ENCODE measurements at regions not wholly inside any gene's neighbourhood (a gene's known extent, or its start where the extent isn't known, plus 50 kb on each side); places are given as distances from the start of the nearest gene placed in this dataset.

DNA sequence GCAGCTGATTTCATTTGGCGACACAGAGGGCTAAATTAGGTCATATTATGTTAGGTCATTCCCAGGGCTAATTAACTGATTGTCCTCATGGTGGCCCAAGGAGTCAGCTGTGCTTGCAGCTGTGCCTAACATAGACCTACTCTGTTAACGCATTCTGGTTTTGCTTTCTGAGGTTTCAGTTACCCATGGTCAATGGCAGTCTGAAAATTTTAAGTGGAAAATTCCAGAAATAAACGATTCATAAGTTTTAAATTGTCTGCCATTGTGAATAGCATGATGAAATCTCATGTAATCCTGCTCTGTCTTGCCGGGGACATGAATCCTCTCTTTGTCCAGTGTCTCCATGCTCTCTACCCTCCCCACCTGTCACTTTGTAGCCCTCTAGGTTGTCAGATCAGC is 168.7 kb downstream of the KCNS3 start:
- CTCF ChIA-PET = no interaction called here
- intact Hi-C loops (cut with micrococcal nuclease; ENCODE audit: unreplicated experiment) = no loop called here
- no peak for DNase-seq (ENCODE audit: low spot score)
- no TSS peak for BruUV-seq (replicated peaks)
- Histone ChIP-seq H3K9me3 (ENCODE audit: low read depth, low read length, poor library complexity, severe bottlenecking) (no peaks in the 10 kb centered on the region), H3K27me3 (replicated peaks; ENCODE audit: insufficient read depth, low read depth, low read length, poor library complexity) (no peaks in the 10 kb centered on the region), H3K36me3 (ENCODE audit: insufficient read depth, low read length, poor library complexity, severe bottlenecking) (no peaks in the 10 kb centered on the region), H3K4me1 (ENCODE audit: insufficient read depth, low read length, poor library complexity, severe bottlenecking) (peaks cover 11% of the 10 kb centered on the region), H3K27ac (ENCODE audit: low read depth, low read length, poor library complexity, severe bottlenecking) (no peak overlapping the region), H3K4me3 (ENCODE audit: low read depth, low read length, poor library complexity, severe bottlenecking) (no peak overlapping the region)
- POLR2A ChIA-PET (ENCODE audit: low non-redundant PET) = no interaction called here
- TF ChIP-seq, protein P1, sequence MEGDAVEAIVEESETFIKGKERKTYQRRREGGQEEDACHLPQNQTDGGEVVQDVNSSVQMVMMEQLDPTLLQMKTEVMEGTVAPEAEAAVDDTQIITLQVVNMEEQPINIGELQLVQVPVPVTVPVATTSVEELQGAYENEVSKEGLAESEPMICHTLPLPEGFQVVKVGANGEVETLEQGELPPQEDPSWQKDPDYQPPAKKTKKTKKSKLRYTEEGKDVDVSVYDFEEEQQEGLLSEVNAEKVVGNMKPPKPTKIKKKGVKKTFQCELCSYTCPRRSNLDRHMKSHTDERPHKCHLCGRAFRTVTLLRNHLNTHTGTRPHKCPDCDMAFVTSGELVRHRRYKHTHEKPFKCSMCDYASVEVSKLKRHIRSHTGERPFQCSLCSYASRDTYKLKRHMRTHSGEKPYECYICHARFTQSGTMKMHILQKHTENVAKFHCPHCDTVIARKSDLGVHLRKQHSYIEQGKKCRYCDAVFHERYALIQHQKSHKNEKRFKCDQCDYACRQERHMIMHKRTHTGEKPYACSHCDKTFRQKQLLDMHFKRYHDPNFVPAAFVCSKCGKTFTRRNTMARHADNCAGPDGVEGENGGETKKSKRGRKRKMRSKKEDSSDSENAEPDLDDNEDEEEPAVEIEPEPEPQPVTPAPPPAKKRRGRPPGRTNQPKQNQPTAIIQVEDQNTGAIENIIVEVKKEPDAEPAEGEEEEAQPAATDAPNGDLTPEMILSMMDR (conservative IDR thresholded peaks at IDR 0.05; ENCODE audit: low read depth, low read length) = no peak
- no peak for TF ChIP-seq EZH2 (IDR thresholded peaks at IDR 0.05; ENCODE audit: borderline replicate concordance, low read depth, low read length, poor library complexity, severe bottlenecking)

GRCh38 chr2:18046558-18047212 is 168.2 kb downstream of the KCNS3 start:
- no peak overlapping the region for H3K27ac ChIP-seq (ENCODE audit: low read depth, low read length, poor library complexity, severe bottlenecking)
- ChIA-PET POLR2A (ENCODE audit: low non-redundant PET) (no interaction called here), CTCF (no interaction called here)
- TF ChIP-seq, protein P1 (conservative IDR thresholded peaks at IDR 0.05; ENCODE audit: low read depth, low read length) = no peak
- no peak for TF ChIP-seq EZH2 (IDR thresholded peaks at IDR 0.05; ENCODE audit: borderline replicate concordance, low read depth, low read length, poor library complexity, severe bottlenecking)
- BruUV-seq (replicated peaks) = no TSS peak
- H3K4me3 ChIP-seq (ENCODE audit: low read depth, low read length, poor library complexity, severe bottlenecking) = no peak overlapping the region
- no peaks in the 10 kb centered on the region for H3K27me3 ChIP-seq (replicated peaks; ENCODE audit: insufficient read depth, low read depth, low read length, poor library complexity)
- H3K4me1 ChIP-seq (ENCODE audit: insufficient read depth, low read length, poor library complexity, severe bottlenecking) = peaks cover 11% of the 10 kb centered on the region
- DNase-seq (ENCODE audit: low spot score) = no peak
- H3K9me3 ChIP-seq (ENCODE audit: low read depth, low read length, poor library complexity, severe bottlenecking) = no peaks in the 10 kb centered on the region
- no peaks in the 10 kb centered on the region for H3K36me3 ChIP-seq (ENCODE audit: insufficient read depth, low read length, poor library complexity, severe bottlenecking)
- intact Hi-C loops (cut with micrococcal nuclease; ENCODE audit: unreplicated experiment) = no loop called here

DNA sequence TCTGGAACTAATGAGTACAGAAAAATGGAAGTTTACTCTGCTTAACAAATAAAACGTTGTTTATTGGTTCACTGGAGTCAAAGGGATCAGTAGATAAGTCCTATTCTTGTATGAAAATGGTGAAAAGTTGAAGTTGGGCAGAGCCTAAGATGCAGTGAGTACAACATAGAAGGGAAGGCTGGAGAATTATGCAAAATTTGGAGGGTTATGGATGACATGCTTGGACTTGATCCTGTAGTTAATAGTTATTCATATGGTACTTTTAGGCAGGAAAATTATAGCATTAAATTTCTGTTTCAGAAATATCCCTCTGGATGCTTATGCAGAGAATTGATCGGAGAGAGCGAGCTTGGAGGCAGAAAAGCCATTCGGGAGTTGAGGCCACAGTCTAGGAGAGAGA is 167.6 kb downstream of the KCNS3 start:
- Histone ChIP-seq H3K27ac (ENCODE audit: low read depth, low read length, poor library complexity, severe bottlenecking) (no peak overlapping the region), H3K4me1 (ENCODE audit: insufficient read depth, low read length, poor library complexity, severe bottlenecking) (peaks cover 11% of the 10 kb centered on the region), H3K4me3 (ENCODE audit: low read depth, low read length, poor library complexity, severe bottlenecking) (no peak overlapping the region), H3K27me3 (replicated peaks; ENCODE audit: insufficient read depth, low read depth, low read length, poor library complexity) (no peaks in the 10 kb centered on the region), H3K36me3 (ENCODE audit: insufficient read depth, low read length, poor library complexity, severe bottlenecking) (no peaks in the 10 kb centered on the region), H3K9me3 (ENCODE audit: low read depth, low read length, poor library complexity, severe bottlenecking) (no peaks in the 10 kb centered on the region)
- no TSS peak for BruUV-seq (replicated peaks)
- intact Hi-C loops (cut with micrococcal nuclease; ENCODE audit: unreplicated experiment) = no loop called here
- DNase-seq (ENCODE audit: low spot score) = no peak
- TF ChIP-seq EZH2 (IDR thresholded peaks at IDR 0.05; ENCODE audit: borderline replicate concordance, low read depth, low read length, poor library complexity, severe bottlenecking) = no peak
- TF ChIP-seq, protein P1 (conservative IDR thresholded peaks at IDR 0.05; ENCODE audit: low read depth, low read length) = no peak
- CTCF ChIA-PET = no interaction called here
- POLR2A ChIA-PET (ENCODE audit: low non-redundant PET) = no interaction called here

All from A673 (cell line).